Activated CD4-positive, CD25-positive, alpha-beta regulatory T cell treated with anti-CD3 and anti-CD28 coated beads, Interleukin-2, amount 50 U/mL, for 24 hours (primary cell): ENCODE measurements at regions not wholly inside any gene's neighbourhood (a gene's known extent, or its start where the extent isn't known, plus 50 kb on each side); places are given as distances from the start of the nearest gene placed in this dataset.
"Not testable (repeated sequence)": the region's sequence is repeated elsewhere in the genome, so short reads cannot be mapped to it uniquely, and the experiment has no call there.

Experiments used
- ATAC-seq, 2 donors: fragments of 150-1000 bp; cut with Tn5 transposase; one replicate each; pipeline ENCODE4 v1.10.0; 2021; ENCODE audit warnings: mild to moderate bottlenecking in 1 of 2, moderate library complexity in 1 of 2

DNA sequence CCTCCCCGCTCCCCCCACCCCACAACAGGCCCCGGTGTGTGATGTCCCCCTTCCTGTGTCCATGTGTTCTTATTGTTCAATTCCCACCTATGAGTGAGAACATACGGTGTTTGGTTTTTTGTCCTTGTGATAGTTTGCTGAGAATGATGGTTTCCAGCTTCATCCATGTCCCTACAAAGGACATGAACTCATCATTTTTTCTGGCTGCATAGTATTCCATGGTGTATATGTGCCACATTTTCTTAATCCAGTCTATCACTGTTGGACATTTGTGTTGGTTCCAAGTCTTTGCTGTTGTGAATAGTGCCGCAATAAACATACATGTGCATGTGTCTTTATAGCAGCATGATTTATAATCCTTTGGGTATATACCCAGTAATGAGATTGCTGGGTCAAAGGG, 104.3 kb downstream of the MTPN start:
- not testable (repeated sequence) for ATAC-seq

DNA sequence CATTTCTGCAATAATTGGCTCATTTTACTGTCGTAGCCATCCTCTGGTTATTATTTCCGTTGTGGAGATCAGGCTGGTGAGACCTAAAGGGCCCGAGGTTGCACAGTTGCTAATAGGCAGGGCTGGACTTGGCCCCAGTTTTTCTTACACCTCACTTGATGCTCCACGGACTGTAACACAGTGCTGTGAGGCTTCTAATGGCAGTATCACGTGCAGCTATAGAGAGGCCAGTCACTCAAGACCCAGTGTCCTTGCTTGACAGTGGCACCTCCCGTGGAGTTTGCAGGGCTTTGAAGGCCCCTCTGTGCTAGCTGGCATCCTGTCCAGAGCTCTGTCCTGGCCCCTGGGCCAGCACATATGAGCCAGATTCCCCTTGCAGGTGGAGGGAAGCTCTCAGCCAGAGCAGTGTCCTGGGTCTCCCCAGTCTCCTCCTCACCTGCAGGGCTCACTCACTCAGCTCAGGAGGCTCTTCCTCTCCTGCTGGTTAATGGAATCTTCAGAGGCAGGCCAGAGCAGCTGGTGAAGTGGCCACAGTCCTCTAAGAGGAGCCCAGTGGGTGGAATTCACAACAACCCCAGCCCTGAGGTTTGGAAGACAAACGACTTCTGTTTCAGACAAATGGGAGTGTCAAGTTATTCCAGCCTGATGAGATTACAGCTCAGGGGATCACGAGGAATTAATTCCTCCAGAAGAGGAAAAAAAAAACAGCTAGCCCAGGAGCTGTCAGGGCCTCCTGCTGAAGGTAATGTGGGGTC, 114.2 kb upstream of the FAM180A start:
- ATAC-seq: no peak

DNA sequence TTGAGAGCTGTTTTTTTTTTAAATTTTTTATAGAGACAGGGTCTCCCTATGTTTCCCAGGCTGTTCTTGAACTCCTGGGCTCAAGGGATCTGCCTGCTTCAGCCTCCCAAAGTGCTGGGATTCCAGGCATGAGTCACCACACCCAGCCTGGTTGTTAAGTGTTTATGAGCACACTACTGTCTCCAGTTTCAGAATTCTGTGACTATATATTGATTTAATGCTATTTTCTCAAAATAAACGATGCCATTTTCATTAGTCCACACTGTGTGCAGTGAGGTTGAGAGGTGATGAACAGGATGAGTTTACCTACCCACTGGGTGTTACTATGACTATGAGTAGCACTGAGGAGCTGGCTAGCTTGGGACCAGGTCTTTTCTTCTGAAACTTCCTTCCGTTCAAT, 110.9 kb upstream of the FAM180A start:
- no peak for ATAC-seq

- ATAC-seq: no peak
Observed at GRCh38 chr7:135858851-135859250, 110.2 kb upstream of the FAM180A start.

- ATAC-seq: no peak
Observed at GRCh38 chr7:135858379-135858778, 109.8 kb upstream of the FAM180A start.

DNA sequence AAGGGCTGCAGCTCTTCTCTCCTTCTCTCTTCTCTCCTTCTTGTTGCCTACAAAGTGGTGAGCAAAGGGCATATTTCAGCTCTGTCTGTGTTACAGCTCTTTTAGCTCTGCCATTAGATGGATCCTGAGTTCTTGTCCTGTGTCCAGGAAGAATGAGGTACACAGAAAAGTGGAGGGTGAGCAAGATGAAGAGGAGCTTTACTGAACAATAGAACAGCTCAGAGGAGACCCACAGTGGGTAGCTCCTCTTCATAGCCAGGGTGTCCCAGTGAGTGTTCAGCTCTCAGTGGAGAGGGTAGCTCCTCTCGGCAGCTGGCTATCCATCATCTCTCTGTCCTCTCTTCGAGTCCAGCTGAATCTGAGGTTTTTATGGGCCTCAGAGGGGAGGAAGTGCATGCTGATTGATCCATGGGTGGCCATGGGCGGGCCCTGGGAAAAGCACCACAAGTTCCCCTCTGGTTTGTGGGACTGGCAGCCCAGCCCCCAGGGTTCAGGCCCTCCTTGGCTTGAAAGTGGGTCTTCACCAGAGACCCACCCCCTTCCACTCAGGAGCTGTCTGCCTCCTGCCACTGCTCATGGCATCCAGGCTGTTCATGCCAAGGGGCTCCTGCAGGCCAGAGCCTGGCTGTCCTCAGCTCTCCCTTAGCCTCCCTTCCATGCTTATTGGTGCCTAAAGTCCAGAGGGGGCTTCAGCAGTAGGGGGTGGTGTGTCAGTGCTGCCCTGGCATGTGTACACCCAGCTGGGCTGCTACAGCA, 109.1 kb upstream of the FAM180A start:
- no peak for ATAC-seq

DNA sequence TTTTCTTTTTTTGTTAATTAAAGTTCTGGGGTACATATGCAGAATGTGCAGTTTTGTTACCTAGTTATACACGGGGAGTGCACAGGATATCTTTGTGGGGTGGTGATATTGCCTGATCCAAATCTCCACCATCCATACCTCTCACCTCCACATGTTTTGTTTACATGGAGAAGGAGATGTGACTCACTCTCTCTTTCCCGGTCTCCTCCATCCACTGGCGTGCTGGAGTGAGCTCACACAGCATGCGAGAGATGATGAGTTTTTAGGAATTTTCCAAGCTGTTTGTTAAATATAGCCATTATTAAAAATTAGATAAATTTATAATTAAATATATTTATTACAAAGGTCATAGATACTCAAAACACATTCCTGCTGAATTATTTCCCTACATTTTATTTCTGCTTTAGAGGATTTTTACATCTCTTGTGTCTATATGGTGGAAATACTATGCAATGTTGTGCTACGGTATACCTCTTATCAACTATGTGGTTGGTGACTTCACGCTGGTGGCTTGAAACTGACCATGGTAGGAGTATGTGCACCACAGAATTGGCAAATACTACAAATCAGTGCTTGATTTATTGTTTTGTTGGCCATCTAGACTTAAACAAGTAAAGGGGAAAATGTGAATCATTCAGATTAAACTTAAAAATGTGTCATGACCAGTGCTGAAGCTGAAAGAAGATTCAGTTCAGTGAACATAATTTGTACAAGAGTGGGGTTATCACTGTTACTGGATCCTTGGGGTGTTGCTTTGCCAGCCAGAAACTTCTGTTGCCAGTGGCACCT, 107.9 kb upstream of the FAM180A start:
- ATAC-seq: no peak

GRCh38 chr7:135855846-135856245, 107.2 kb upstream of the FAM180A start:
- no peak for ATAC-seq

DNA sequence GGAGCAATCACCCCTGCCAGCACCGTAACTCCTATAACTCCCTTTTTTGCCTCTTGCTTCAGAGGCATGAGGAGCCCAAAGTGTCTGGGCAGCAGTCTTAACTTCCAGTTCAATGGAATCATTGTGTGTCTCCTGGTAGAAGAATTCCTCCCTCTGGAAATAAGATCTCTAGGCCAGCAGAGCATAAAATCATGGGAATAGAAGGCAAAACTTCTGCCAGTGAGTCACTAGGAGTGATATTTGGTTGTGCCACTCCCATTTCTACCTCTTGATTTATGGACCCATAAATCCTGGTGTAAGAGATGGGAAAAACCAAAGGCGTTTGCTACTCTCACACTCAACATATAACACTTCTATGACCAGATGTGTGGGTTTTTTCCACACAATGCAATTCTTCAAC, 104.9 kb upstream of the FAM180A start:
- ATAC-seq: no peak

GRCh38 chr7:135853008-135853407, 104.4 kb upstream of the FAM180A start:
- ATAC-seq: no peak

- no peak for ATAC-seq
Observed at GRCh38 chr7:135847242-135847641, 98.6 kb upstream of the FAM180A start.

DNA sequence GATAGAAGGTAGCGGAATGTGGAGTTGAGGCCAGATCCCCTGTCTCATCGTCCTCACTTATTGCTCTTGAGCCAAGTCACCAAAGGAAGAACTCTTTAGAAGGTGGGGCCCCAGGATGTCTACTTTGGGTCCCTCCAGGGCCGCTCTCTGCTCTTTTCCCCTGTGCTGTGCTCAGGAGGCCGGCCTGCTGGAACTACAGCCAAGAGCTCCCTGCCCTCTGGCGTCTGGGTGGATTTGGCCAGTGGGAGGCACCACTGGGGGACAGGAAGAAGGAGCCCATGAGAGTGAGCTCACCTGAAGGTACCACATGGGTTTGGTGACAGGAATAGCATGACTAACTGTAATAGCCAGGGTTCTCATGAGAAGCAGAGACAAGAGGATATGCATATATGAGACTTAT, 97.7 kb upstream of the FAM180A start:
- no peak for ATAC-seq

DNA sequence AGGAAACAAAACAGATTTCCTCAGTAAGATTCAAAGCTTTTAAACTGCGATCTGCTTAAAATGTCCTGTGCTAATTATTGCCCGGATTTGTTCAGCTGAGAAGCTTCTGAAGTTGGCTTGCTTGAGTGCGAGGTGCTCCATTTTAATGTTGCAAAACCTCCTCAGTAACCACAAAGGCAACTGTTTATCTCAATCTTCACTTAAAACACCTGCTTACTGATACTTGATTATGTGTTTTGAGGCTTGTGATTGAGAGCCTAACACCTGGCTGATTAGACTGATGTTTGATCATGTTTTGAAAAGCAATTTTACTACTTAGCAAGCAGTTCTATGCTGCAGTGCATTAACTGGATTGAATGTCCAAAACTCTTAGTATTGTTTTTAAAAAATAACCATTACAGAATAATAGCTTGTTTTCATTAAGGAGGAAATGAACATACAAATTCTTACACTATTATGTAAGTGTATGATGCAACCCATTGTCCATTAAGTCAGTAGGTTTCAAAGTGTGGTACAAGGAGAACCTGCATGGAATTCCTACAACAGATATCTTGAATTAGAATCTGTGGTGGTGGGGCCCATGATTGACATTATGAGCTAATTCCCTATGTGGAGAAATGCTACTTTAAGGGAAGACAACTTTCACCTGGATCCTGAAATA, 96.9 kb upstream of the FAM180A start:
- no peak for ATAC-seq

DNA sequence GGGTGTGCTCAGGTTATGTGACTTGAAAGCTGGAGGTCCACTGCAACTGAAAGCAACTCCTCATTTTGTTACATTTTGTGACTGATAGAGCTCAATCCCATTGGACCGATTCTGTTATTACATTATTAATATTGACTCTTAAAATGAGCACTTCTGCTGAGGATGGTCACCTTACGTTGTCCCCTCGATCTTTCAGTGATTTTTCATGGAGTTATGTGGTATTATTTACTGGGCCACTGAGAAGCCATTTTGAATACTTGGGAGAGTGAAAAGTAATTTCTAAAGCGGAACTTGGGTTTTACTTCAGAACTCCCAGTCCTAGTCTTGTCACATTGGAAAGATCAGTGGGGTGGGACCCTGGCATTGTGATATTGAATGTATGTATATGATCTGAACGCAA, 96.3 kb upstream of the FAM180A start:
- ATAC-seq: no peak

GRCh38 chr7:135843214-135843613, 94.6 kb upstream of the FAM180A start:
- peak; percentile 48 to 53 for ATAC-seq

DNA sequence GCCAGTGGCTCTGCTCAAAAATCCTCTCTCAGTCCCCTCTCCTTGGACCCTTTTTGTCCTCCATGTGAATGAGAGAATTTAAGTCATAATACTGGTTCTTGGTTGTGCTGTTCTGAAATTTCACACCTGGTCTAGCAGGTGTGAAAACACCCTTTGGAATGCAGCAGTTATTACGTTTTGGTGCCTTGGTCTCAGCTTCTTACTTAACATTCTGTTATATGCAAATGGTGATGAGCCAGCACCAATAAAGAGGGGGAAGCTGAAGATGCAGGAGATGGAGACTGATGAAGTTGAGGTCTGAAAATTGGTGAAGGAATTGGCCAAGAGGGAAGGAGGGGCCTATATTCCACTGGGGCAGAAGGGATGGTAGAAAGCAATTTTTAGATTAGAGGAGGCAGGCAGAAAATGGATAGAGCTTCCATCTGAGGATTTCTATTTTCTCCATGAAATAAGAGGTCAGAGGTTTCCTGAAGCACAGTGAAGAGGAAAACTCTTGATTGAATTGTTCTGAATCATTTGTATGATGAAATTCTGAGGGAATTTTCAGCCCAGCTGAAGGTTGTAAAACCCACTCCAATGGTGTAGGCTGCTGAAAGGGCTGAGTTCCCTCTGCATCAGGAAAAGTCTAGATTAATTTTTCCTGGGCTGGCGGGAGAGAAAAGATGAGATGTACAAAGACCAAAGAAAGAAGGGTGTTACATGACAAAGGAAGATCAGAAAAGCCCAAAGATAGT, 94.0 kb upstream of the FAM180A start:
- no peak for ATAC-seq

GRCh38 chr7:135840591-135840990, 92.0 kb upstream of the FAM180A start:
- no peak for ATAC-seq

DNA sequence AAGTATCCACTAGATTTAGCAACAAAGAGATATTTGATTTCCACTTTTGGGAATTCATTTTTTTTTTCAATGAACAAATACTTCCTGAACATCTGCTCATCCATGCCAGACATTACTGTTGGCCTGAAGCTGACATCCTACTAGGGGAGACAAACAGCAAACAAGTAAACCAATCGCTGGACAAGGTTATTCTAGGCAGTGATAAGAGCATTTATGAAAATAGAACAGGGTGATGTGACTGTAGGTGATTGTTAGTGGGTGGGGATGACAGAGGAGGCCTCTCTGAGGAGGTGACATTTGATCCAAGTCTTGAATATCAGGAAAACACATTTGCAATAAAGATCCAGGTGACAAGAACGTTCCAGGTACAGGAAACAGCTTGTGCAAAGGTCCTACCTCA, 89.1 kb upstream of the FAM180A start:
- ATAC-seq: no peak

DNA sequence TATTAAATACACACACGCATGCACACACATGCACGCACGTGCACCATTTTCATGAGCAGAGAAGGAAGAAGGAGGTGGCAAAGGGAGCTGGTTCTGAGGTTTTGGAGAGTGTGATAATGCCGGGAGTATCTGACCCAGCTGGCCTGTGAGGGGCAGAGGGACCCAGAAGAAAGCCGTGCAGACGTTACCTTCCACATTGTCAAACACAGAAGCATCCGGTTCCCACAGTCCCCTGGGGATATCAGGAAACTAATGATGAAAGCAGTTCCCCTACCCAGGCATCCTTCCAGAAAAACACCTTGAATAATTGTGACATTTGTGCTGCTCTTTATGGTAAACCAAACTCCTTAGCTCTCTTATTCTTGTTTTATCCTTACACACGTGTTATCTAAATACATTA, 85.7 kb upstream of the FAM180A start:
- no peak for ATAC-seq

- no peak for ATAC-seq
Observed at GRCh38 chr7:135833642-135834041, 85.0 kb upstream of the FAM180A start.

DNA sequence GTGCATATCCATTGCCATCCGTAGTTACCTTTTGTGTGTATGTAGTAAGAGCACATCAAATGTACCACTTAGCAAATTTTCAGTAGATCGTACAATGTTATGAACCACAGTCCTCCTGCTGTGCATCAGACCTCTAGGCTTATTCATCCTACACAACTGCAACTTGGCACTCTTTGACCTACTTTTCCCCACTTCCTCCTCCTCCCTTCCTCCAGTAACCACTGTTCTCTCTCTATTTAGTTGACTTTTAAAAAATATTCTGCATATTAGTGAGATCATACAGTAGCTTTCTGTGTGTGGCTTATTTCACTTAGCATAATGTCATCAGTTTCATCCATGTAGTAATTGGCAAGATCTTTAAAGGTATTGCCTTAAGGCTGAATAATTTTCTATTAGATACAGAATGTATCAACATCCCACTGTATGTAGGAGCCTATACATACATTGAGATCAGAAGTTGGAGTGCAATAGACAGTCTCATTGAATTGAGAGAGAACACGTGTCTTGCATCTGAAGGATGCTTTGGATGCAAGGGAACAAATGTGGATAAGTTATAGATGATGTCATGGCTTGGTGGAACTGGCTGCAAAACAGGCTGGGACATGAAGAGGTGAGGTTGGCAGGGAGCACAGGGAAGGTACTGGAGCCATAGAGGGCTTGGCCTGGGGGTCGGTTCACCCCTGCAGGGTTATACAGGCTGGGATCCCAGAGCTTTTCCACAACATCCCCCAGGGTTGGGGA, 83.0 kb upstream of the FAM180A start:
- ATAC-seq: peak; percentile 25 to 53

- no peak for ATAC-seq
Observed at GRCh38 chr7:135828604-135829003, 80.0 kb upstream of the FAM180A start.
